HG03378 (cell line): ENCODE measurements at regions not wholly inside any gene's neighbourhood (a gene's known extent, or its start where the extent isn't known, plus 50 kb on each side); places are given as distances from the start of the nearest gene placed in this dataset.

Source experiments
- ATAC-seq: cut with Tn5 transposase; IDR thresholded peaks from one replicate; pipeline ENCODE4 v1.9.1; 2021; ENCODE audit warnings: mild to moderate bottlenecking, moderate library complexity; ENCODE audit not compliant: unreplicated experiment

DNA sequence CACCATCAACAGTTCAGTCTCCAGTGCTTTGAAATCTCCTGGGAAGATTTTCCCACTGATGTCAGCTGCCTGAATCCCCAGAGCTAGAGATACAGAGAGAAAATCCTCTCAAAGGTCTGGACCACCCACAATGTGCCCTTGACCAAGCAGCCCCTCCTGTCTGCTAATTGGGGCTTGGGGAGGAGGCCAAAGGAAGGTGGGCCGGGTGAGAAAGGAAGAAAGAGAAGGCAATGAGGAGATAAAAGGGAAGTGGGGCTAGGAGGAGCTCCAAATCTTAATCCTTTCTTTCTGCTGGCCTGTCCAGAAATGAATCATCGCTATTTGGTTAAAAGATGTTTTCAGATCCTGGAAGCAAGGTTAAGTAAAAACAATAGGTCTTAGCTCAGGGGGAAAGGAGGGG, 322.9 kb downstream of the BCL11B start:
- ATAC-seq: no peak

DNA sequence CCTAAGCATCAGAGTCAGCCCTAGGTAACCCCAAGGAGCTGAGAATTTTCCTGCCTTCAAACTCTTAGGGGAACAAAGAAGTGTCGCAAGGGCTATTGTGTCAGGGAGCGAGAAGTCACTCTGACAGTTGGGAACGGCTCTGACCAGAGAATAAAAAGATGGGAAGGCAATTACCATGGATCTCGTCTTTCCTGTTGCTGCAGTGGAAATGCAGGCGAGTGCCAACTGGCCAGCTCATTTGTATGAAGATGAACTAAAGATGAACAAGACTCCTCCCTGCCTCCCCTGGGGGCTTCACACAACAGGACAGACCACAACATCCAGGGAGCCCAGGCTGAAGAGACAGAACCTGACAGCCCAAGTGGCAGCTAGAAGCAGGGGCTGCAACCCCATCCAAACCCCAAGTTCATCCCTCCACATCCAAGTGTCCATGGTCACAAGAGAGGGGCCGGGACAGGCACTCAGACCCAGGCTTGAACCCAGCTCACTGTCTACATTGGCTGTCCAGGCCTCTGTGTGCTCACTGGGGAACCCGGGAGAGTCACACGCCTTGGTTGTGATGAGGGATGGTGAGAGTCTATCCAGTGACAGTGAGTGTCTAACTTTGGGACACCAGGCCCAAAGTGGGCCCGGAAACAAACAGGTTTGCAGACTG, 322.4 kb downstream of the BCL11B start:
- no peak for ATAC-seq

DNA sequence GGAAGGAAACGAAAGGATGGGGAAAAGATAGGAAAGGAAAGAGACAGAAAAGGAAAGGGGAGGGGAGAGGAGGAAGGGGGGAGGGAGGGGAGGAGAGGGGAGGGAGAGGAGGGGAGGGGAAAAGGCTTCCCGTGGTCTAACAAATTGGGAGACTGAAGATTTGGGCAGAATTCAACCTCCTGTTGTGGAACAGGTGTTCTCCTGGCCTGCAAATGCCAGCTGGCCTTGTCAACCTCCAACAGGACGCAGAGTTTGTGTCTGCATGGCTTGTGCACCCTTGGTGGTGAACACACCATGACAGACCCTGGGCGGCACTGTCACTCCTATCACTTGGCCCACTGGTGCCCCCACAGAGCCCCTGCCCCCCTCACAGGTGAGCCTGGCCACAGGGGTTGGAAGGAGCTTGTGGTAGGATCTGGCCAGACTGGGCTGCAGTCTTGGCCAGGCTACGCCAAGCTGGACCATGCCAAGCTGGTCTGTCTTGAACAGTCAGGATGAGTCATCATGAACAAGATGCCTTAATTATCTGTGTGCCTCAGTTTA, 321.6 kb downstream of the BCL11B start:
- ATAC-seq: no peak

DNA sequence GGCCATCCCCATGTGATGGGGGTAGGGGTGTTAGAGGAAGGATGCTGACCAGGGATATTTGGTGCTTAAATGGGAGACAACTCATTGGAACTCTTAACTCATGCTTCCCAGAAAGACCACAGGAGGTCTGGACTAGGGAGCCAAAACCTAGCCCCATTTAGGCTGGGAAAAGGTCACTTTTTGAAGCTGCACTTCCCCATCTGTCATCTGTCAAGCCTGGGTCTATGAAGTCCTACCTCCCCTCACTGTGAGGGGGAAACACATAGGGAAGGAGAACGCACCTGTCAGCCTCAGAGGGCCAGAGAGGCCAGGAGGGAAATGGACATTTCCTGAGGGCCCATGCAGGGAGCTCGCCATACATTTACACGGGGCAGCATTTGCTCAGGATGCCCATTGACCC, 321.0 kb downstream of the BCL11B start:
- no peak for ATAC-seq

DNA sequence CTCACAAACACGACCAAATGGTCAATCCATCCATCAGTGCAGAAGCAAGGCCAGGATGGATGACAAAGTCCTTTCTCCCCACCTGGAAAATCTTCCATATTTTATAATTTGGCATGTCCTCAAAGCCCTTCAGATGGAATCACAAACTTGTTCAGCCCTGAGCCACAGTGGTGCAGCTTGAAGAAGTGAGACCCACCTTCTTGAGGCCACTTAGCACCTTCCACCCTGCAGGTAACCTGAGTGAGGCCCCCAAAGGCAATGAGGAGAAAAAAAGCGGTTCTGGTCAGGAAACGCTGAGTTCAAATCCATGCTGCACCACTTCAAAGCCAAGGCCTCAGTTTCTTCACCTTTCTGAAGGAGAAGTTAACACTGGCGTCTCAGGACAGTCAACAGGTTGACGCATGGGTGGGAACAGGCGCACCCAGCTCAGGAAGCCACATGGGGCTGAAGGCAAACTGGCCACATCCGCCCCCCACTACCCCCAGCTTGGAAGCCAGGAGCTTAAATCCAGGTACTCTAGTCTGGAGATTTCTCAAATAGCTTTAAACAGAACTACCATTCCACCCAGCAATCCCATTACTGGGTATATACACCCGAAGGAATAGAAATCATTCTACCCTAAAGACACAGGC, 320.4 kb downstream of the BCL11B start:
- ATAC-seq: no peak

DNA sequence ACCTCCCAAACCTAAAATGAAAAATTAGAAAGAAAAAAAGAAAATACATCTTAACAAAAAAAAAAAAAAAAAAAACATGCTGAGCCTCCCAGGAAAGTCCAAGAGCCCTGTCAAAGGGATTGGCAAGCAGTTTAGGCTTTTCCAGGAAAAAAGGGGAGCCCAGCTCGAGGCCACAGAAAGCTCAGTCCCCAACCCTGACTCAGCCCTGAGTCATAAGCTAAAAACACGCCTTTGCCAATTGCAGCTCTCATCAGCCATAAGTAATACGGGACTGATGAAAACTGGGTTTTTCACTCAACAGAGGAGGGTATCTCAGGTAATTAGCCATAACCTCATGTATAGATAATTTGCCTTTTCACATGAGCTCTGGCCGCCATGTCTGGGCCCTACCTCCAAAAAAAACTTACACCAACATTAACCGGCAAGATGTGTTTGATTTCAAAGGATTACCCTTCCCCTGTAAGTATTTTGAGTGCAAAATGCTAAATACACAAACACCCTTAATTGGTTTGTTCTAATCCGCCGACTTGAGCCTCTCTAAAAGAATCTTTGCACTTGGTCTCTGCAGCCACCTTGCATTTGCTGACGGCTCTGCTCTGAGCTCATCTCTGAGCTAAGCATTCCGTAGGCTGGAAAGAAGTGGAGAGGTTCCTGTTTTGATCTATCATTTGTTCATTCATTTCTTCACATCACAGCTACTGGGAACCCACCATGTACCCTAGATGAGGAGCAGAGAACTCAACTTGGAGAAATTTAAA, 319.2 kb downstream of the BCL11B start:
- no peak for ATAC-seq

DNA sequence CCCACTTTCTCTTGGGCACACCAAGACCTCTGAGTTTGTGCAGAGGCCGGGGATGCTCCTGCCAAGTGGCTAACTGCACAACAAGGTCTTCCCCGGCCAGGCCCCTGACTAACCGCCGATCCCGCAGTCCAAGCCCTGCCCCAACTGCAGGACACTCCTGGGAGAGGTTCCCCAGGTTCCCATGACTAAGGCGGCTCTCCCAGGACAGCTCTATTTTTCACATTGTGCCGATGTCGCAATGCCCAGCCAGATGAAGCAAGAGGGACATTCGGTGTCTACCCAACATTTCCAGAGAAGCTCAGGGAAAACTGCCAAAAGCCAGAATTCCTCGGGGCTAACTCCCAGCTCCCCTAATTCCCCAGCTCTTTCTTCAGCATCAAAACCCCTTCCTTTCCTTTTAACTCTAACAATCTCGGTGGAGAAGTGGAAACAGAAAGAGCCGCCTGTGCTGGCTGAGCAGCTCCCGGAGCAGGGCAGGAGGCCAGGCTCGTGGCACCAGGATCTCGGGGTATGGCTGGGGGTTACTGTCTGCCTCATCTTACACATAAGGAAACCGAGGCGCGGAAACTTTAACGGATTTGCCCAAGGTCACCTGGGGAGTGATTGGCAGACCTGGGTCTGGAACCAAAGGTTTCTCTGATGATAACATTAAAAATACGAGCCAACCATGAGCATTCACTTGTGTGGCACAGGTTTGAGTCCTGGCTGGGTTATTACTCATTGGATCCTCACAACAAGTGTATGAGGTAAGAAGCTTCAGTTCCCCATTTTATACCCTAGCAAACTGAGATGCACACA, 318.2 kb downstream of the BCL11B start:
- ATAC-seq: no peak

DNA sequence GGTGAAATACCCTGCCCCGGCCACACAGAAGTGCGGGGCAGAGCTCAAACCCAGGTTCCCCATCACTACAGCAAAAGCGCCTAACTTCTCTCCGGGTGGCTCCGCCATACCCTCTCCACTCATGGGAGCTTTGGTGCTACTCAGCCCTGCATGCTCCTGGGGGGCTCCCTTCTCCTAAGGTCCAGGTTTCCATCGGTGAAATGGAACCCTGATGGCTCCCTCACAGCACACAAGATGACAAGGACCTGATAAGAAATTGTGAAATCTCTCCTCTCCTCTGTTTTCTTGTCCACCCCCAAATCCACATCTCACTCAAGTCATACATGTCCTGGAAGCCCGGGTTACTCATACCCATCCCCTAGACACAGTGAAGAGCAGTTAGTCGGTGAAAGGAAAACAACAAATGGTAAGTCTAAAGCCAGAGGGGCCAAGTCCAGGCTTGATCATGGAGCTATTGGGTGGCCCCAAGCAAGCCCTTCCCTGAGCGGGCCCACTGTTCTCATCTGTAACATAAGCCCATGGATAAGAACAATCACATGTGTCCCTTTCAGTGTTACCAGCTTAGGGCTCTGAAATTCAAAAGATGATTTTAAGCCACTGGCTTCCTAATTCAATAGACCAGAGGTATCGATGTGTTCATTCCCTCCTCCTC, 317.5 kb downstream of the BCL11B start:
- no peak for ATAC-seq

DNA sequence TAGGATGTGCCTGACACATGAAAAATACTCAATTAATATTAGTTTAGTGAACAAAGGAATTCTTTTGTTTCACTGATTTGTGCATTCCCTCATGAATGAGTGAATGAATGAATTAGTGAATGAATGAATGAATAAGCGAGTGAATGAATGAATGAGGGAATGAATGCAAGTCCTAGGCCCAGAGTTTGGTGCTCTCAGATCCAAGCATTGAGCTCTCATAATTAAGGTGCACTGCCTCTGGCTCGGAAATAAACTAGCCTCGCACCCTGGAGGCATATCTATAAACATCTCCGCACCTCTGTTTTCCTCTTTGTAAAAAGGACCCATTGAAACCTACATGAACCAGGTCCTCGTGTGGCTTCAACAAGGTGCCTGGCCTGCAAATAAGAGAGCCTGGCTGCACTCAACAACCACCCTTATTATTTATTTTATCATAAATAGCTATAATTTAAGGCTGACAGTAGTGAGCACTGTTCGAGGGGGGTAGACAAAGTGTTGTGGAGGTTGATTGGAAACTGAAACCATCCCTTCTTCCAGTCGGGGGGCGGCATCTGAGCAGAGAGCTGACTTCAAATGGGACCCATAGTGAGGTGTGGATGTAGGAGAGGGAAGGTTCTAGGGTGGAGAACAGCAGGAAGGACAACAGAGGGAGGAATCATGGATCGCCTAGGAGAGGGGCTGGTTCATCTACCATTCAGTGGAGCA, 316.8 kb downstream of the BCL11B start:
- ATAC-seq: no peak

DNA sequence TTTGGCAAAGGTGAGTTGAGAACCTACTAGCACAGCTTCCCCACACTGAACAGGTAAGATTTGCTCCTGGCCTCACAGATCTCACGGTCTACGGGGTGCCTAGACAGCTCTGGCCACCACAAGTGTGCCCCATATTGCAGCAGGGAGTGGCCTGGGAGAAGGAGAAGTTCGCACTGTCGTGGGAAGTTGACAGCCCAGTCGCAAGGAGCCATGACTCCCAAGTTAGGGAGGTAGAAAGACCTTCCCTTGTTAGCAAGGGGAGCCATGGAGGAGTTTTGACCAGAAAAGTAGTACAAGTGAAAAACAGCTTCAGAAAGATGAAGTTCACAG, 316.3 kb downstream of the BCL11B start:
- ATAC-seq: no peak

DNA sequence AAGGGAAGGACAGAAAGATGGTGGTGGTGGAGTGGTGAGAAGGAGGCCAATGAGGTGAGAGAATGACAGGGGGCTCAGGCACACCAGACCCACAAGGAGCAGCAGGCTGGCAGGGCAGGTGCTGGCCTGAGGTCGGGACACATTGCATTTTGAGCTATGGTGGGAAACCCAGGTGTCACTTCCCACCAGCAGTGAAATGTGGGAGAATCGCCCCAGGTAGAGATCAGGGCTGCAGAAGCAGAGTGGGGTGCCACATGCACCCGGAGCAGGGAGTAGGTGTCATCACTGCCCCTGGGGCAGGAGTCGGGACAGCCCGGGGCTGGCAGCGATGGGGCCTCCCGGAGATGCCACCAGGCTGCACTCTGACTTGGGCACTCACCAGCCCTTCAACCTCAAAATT, 315.8 kb downstream of the BCL11B start:
- no peak for ATAC-seq

DNA sequence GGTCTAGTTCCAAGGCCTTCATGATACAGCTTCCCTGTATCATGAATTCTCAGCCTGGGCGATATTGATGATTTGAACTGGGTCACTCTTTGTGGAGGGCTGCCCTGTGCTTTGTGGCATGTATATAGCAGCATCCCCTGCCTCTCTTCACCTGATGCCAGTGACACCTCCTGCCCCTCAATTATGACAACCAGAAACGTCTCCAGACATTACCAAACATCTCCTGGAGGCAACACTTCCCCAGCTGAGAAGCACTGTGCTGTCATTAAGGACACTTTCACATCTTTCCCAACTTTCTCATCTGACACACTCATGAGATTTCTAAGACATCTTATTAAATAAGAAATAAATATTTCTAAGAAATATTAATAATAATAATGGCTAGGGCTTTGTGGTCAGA, 315.3 kb downstream of the BCL11B start:
- ATAC-seq: no peak

DNA sequence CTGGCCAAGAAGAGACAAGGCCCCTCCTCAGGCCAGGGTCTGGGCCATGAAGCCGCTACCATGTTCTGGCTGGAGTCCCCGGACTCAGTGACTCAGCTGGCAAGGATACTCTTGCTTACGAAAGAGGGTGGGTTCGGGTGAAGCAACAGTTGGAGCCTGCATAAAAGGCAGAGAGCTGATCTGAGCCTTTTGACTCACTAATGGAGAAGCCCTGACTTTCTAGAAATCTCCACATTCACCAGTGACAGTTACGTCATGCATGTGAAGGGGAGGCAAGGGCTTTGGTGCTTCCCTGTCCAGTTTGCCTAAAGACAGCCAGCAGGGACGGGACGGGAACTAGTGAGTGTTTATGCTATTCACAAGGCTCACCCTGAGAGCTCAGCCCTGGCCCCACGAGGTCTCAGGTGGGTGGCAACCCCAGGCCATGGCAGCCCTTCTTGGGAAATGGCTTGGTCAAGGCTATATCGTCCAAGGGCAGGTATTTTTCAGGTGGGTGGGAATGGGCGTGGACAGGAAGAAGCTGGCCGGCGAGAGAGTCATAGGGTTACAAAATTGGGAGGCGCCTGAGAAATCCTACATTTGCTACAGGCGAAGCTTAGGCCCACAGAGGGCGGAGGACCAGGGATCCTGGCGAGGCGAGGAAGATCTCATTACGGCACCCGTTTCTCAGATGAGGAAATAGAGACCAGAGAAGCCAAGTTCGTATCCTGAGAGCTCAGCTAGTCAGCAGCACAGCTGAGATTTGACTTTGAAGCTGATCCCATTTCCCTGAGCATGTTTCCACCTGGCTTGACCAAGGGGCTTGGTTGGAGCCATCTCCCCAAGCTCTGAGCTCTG, 314.6 kb downstream of the BCL11B start:
- ATAC-seq: no peak

DNA sequence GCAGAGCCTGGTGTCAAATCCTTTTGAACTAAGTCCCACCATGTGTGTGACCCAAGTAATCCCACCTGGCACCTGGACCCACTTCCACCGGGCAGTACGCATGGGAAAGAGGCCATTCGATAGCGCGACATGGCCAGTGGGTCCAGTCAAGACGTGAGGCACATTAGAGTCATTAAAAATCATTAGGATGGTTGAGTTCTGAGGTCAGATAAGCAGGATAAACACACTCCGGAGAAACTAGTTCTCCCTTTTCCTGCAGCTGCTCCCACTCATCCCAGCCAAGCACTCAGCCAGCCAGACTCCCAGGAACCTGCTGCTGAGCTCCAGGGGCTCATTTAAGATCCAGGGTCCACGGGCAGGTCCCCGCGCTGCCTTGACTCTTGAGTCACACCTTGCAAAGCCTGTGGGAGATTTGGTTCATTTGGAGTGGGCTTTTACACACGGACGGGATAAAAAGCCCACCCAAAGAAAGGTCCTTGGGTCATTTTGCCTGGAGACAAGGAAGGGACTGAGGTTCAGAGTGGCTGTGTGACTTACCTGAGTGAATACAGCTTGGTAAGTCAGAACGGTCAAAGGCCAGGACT, 313.9 kb downstream of the BCL11B start:
- ATAC-seq: no peak

DNA sequence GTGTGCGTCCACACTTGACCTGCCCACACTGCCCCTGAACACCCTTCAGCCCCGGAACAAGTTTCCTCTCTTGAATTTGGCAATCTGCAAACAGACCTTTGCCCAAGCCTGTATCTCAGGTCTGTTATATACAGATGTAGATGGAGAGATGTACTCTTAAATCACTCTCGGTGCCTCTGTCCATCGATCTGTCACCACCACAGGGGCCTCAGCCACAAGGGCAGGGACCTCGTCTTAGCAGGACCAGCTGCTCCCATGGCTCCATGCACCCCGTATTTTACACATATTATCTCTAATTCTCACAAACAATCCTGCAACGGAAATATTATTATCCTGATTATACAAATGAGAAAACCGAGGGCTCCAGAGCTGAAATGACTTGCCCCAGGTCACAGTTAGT, 313.4 kb downstream of the BCL11B start:
- ATAC-seq: no peak

DNA sequence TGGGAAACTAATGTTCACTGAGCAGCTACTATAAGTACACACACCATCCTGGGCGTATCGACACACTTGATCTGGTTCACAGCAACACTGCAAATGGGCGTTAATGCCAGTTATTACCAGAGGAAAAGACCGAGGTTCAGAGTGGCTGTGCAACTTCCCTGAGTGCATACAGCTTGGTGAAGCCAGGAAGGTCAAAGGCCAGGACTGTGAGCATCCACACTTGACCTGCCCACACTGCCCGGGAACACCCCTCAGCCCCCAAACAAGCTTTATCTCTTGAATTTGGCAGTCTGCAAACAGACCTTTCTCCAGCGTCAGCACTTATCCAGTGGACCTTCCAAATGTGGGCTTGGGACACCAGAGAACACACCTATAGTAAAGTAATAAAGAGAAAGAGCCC, 312.6 kb downstream of the BCL11B start:
- no peak for ATAC-seq

DNA sequence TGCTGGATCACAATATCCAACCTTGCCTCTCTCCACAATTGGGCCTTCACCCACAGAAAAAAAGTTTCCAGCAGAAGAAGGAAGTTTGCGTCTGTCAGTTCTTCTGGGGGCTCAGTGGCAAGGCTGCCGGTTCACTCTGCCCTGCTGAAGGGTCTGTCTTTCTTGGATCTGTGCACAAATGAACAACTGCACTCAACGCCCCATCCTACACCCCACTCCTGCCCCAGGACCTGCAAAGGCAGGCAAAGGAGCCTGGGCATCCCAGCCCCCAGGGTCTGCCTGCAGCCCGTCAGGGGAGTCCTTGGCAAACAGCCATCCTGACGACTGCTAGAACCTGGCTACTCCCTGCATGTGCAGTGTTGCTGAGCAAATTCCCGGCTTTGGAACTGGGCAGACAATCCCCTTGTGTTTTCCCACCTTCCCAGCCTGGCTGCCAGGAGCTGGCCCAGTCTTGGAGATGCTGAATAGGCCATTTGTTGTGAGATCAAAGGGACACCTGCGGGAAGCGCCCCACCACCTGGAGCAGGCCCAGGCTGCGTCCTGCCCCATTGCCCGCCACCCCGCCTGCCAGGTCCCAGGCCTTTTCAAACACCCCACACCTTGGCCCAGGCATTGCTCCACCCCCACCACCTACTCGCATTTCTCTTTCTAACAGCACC, 311.9 kb downstream of the BCL11B start:
- ATAC-seq: no peak

DNA sequence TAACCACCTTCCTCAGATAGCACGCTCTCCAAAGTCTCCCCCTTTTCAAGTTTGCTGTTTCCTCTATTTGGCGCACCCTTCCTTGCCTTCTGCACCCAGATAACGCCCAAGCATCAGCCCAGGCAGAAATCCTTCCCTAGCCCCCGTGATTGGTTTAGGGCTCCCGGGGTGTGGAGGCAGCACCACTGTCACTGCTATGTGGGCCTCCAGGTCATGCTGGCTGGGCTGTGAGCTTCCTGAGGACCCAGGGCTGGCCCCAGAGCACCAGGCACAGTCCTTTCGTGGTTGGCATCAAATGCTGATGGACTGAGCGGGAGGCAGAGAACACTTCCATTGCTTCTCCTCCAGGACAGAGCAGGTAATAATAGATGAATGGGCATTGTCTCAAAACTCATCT, 311.4 kb downstream of the BCL11B start:
- no peak for ATAC-seq
